SH-SY5Y (cell line): ENCODE measurements at regions not wholly inside any gene's neighbourhood (a gene's known extent, or its start where the extent isn't known, plus 50 kb on each side); places are given as distances from the start of the nearest gene placed in this dataset.

Source experiments
- GATA2 ChIP-seq: IDR thresholded peaks from 2 replicates; pipeline ENCODE4 v1.6.1; 2011; ENCODE audit warnings: mild to moderate bottlenecking, low read depth, low read length
- GATA3 ChIP-seq: IDR thresholded peaks from 2 replicates; pipeline ENCODE4 v1.6.1; 2011; ENCODE audit warnings: low read depth, mild to moderate bottlenecking, low read length, moderate library complexity

DNA sequence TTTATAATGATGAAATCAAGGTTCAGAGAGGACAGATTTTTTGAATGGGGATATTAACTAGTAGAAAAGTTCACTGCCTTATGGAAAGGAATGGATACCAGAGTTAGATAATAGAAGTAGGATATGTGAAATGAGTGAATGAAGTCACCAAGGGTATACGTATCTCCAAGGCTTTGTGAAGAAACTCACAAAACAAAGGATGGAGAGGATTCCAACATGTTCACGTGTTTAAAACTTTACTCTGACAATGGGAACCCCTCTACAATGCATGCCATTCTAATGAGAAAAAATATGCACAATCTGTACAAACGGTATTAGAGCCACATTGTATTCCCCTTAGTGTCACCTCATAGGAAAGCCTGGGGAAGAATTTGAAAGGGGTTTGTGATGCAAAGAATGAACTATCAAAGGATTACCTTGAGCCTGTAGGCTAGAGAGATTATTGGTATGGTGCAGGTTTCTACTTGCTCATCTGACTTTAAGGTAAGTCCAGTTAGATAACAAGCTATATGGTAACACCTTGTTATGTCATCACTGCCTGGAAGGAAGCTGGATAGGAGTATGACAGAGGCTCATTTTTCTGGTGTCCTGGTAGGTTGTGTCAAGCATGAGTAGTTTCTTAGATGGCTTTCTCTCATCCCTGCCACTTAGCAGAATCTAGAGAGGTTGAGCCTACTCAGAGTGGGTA, 250.3 kb upstream of the SEMA6A start:
- TF ChIP-seq GATA2 (no peak), GATA3 (no peak)
